ENCODE measurements at regions not wholly inside any gene's neighbourhood (a gene's known extent, or its start where the extent isn't known, plus 50 kb on each side); places are given as distances from the start of the nearest gene placed in this dataset.

GRCh38 chr16:79469999-79470398 is 130.5 kb downstream of the MAF start (continued):
- no peak for TF ChIP-seq CHD7 (IDR thresholded peaks at IDR 0.05; ENCODE audit: insufficient replicate concordance, low read length)
- TF ChIP-seq SIN3A (conservative IDR thresholded peaks at IDR 0.05 in 1 of 2, IDR thresholded peaks at IDR 0.05 in 1 of 2; ENCODE audit: low read depth in 1 of 2, low read length in 2 of 2), result no peak
- TF ChIP-seq CHD1 (IDR thresholded peaks at IDR 0.05; ENCODE audit: low read depth, low read length), result no peak
- TF ChIP-seq RBBP5 (IDR thresholded peaks at IDR 0.05; ENCODE audit: borderline replicate concordance, low read depth, low read length), result no peak

Measured in H1 (cell line).